ENCODE measurements at regions not wholly inside any gene's neighbourhood (a gene's known extent, or its start where the extent isn't known, plus 50 kb on each side); places are given as distances from the start of the nearest gene placed in this dataset.

GRCh38 chr7:156516791-156517378 is 123.7 kb upstream of the RNF32 start:
- no peak for DNase-seq
- no peaks in the 10 kb centered on the region for H3K9me3 ChIP-seq
- H3K4me1 ChIP-seq = no peaks in the 10 kb centered on the region
- TF ChIP-seq CTCF (IDR thresholded peaks at IDR 0.05; ENCODE audit: low read depth, low read length) = no peak
- H3K27me3 ChIP-seq = peaks cover 4% of the 10 kb centered on the region; the same call in 1 of the 2 replicates
- H3K36me3 ChIP-seq = no peaks in the 10 kb centered on the region
- no peak overlapping the region for H3K4me3 ChIP-seq (ENCODE audit: low read depth, low read length)

GRCh38 chr7:156515911-156516790 is 124.4 kb upstream of the RNF32 start:
- Histone ChIP-seq H3K36me3 (no peaks in the 10 kb centered on the region), H3K4me3 (ENCODE audit: low read depth, low read length) (no peak overlapping the region), H3K27me3 (no peaks in the 10 kb centered on the region; the same call in 1 of the 2 replicates), H3K4me1 (no peaks in the 10 kb centered on the region), H3K9me3 (no peaks in the 10 kb centered on the region)
- TF ChIP-seq CTCF (IDR thresholded peaks at IDR 0.05; ENCODE audit: low read depth, low read length) = no peak
- no peak for DNase-seq

GRCh38 chr7:156514851-156515250 is 125.7 kb upstream of the RNF32 start:
- DNase-seq = no peak
- no peak for TF ChIP-seq CTCF (IDR thresholded peaks at IDR 0.05; ENCODE audit: low read depth, low read length)
- Histone ChIP-seq H3K9me3 (no peaks in the 10 kb centered on the region), H3K27me3 (peaks cover 4% of the 10 kb centered on the region; the same call in 1 of the 2 replicates), H3K4me1 (no peaks in the 10 kb centered on the region), H3K4me3 (ENCODE audit: low read depth, low read length) (no peak overlapping the region), H3K36me3 (no peaks in the 10 kb centered on the region)

- Histone ChIP-seq H3K4me1 (no peaks in the 10 kb centered on the region), H3K4me3 (ENCODE audit: low read depth, low read length) (no peak overlapping the region), H3K9me3 (no peaks in the 10 kb centered on the region), H3K36me3 (no peaks in the 10 kb centered on the region), H3K27me3 (peaks cover 4% of the 10 kb centered on the region; the same call in 1 of the 2 replicates)
- DNase-seq = no peak
- TF ChIP-seq CTCF (IDR thresholded peaks at IDR 0.05; ENCODE audit: low read depth, low read length) = no peak
These were observed 129.1 kb upstream of the RNF32 start for GRCh38 chr7:156511426-156511825.

- Histone ChIP-seq H3K36me3 (no peaks in the 10 kb centered on the region), H3K27me3 (peaks cover 4% of the 10 kb centered on the region; the same call in 1 of the 2 replicates), H3K4me1 (no peaks in the 10 kb centered on the region), H3K4me3 (ENCODE audit: low read depth, low read length) (no peak overlapping the region), H3K9me3 (no peaks in the 10 kb centered on the region)
- DNase-seq = no peak
- TF ChIP-seq CTCF (IDR thresholded peaks at IDR 0.05; ENCODE audit: low read depth, low read length) = no peak
These were observed 129.6 kb upstream of the RNF32 start for GRCh38 chr7:156510966-156511365.

- Histone ChIP-seq H3K27me3 (0 out of 2 replicates have a peak, but pooled peaks cover 4% of the 10 kb centered on the region), H3K4me1 (no peaks in the 10 kb centered on the region), H3K4me3 (ENCODE audit: low read depth, low read length) (no peak overlapping the region), H3K36me3 (no peaks in the 10 kb centered on the region), H3K9me3 (no peaks in the 10 kb centered on the region)
- no peak for DNase-seq
- TF ChIP-seq CTCF (IDR thresholded peaks at IDR 0.05; ENCODE audit: low read depth, low read length) = no peak
These were observed 131.4 kb upstream of the RNF32 start for GRCh38 chr7:156509216-156509615.
